ENCODE measurements at regions not wholly inside any gene's neighbourhood (a gene's known extent, or its start where the extent isn't known, plus 50 kb on each side); places are given as distances from the start of the nearest gene placed in this dataset.

DNA sequence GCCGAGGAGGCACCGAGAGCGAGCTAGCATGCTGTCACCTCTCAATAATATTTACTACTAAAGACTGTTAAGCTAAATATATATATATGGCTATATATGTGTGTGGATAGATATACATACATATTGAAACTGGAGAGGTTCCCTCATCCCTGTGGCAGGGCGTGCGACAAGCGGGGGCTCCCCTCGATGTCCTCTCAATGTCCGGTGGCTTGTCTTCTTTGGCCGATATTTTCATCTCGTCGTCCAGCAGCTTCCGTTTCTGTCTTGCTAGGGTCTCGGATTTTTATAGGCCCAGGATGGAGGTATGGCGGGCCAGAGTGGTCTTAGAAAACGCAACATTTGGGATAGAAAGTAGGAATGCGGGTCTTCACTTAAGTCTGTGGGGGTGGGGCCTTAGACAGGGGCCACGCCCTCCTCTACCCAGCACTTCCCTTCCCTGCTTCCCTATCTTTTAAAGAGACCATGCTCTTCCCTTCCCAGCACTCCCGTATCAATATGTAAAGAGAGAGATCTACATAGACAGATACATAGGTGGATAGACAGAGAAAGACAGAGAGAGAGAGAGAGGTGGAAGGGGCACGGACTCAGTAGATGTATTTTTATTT lies 866.8 kb downstream of the DSC3 start:
- H3K27me3 ChIP-seq (ENCODE audit: low read depth) = no peaks in the 10 kb centered on the region
- no peak overlapping the region for H3K4me3 ChIP-seq
- intact Hi-C loops (cut with micrococcal nuclease) = no loop called here
- H3K4me1 ChIP-seq = no peaks in the 10 kb centered on the region
- peaks cover 15% of the 10 kb centered on the region for H3K9me3 ChIP-seq (replicated peaks)
- TF ChIP-seq, protein P1, sequence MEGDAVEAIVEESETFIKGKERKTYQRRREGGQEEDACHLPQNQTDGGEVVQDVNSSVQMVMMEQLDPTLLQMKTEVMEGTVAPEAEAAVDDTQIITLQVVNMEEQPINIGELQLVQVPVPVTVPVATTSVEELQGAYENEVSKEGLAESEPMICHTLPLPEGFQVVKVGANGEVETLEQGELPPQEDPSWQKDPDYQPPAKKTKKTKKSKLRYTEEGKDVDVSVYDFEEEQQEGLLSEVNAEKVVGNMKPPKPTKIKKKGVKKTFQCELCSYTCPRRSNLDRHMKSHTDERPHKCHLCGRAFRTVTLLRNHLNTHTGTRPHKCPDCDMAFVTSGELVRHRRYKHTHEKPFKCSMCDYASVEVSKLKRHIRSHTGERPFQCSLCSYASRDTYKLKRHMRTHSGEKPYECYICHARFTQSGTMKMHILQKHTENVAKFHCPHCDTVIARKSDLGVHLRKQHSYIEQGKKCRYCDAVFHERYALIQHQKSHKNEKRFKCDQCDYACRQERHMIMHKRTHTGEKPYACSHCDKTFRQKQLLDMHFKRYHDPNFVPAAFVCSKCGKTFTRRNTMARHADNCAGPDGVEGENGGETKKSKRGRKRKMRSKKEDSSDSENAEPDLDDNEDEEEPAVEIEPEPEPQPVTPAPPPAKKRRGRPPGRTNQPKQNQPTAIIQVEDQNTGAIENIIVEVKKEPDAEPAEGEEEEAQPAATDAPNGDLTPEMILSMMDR (IDR thresholded peaks at IDR 0.05; ENCODE audit: borderline replicate concordance) = no peak
- no peak for DNase-seq
- H3K36me3 ChIP-seq = no peaks in the 10 kb centered on the region
- no peak overlapping the region for H3K27ac ChIP-seq (replicated peaks)

DNA sequence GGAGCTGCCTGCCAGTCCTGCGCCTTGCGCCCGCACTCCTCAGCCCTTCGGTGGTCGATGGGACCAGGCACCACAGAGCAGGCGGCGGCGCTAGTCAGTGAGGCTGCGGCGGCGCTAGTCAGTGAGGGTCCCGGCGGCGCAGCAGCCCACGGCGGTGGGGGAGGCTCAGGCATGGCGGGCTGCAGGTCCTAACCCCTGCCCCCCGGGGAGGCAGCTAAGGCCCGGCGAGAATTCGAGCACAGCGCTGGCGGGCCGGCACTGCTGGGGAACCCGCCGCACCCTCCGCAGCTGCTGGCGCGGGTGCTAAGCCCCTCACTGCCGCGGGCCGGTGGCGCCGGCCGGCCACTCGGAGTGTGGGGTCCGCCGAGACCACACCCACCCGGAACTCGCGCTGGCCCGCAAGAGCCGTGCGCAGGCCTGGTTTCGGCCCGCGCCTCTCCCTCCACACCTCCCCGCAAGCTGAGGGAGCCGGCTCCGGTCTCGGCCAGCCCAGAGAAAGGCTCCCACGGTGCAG lies 867.4 kb downstream of the DSC3 start:
- intact Hi-C loops (cut with micrococcal nuclease) = no loop called here
- no peaks in the 10 kb centered on the region for H3K4me1 ChIP-seq

DNA sequence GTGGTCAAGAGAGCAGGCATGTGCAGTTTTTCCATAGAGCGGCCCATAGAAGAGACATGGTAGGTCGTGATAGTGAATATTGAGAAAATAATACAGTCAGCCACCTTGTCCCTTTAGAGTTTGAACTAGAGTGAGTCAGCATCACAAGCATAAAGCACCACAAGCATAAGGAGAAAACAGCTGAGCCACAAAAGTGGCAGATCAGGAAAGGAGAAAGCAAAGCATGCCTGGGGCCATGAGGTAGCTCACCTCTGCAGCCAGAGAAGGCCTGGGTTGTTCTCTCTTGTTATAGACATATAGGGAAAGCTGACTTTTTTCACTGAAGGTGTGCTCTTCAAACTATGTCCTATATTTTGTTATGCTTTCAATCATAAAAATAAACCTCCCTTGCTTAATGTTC lies 879.0 kb downstream of the DSC3 start:
- DNase-seq = no peak
- Histone ChIP-seq H3K36me3 (no peaks in the 10 kb centered on the region), H3K4me1 (no peaks in the 10 kb centered on the region), H3K9me3 (replicated peaks) (peaks cover 7% of the 10 kb centered on the region), H3K27me3 (ENCODE audit: low read depth) (no peaks in the 10 kb centered on the region), H3K27ac (replicated peaks) (no peak overlapping the region), H3K4me3 (no peak overlapping the region)
- TF ChIP-seq, protein P1 (IDR thresholded peaks at IDR 0.05; ENCODE audit: borderline replicate concordance) = no peak
- intact Hi-C loops (cut with micrococcal nuclease) = no loop called here

More for the DNA sequence above, 867.4 kb downstream of the DSC3 start:
- H3K9me3 ChIP-seq (replicated peaks) = peaks cover 15% of the 10 kb centered on the region
- no peak overlapping the region for H3K27ac ChIP-seq (replicated peaks)
- no peak for DNase-seq
- H3K4me3 ChIP-seq = no peak overlapping the region
- H3K27me3 ChIP-seq (ENCODE audit: low read depth) = no peaks in the 10 kb centered on the region
- TF ChIP-seq, protein P1 (IDR thresholded peaks at IDR 0.05; ENCODE audit: borderline replicate concordance) = no peak
- no peaks in the 10 kb centered on the region for H3K36me3 ChIP-seq

DNA sequence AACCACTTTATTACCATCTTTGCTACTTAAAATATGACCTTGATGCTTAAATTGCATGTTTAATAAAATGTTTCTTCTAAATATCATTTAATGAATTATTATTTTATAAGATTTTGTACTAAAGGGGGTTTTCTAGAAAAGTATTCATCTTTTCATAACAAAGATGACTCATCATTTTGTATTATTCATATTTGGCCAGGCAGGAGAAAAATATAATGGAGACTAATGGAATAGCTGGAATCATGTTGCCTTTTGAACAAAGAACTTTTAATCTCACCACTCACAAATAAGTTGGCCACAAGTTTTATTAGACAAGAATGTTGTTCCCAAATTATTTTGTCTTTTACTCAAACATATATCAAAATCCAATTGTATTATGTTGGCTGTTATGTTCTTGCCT lies 882.4 kb downstream of the DSC3 start:
- no peaks in the 10 kb centered on the region for H3K4me1 ChIP-seq
- H3K4me3 ChIP-seq = no peak overlapping the region
- no peak for DNase-seq
- no peaks in the 10 kb centered on the region for H3K36me3 ChIP-seq
- no peak overlapping the region for H3K27ac ChIP-seq (replicated peaks)
- no peaks in the 10 kb centered on the region for H3K27me3 ChIP-seq (ENCODE audit: low read depth)
- TF ChIP-seq, protein P1 (IDR thresholded peaks at IDR 0.05; ENCODE audit: borderline replicate concordance) = no peak
- intact Hi-C loops (cut with micrococcal nuclease) = no loop called here
- no peaks in the 10 kb centered on the region for H3K9me3 ChIP-seq (replicated peaks)

DNA sequence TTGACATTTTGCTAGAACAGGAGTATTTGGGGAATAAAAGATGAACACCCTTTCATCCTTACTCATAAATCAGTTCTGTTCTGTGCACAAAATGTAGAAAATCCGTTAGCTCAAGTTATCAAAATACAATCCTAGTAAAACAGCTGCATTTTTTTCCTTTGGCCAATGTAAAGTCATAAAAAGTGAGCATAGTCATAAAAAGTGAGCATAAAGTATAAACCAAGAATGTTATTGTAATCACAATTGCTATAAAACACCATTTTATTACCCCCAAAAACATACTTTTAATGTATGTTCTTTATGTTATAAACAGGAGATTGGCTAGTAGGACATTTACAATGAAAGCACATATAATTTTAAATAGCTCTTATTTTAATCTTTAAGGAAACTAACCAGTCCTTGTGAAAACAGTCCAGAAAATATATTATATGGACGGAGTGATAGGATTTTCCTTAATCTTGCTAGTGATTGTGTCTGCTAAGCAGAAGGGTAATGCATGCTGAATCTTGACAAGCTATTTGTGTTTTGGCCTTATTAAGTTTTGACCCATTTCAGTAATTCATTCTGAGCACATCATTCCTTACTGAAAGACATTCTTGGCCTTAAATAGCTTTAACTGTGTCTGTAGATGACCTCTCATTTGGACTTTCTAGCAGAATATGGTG lies 891.8 kb downstream of the DSC3 start:
- TF ChIP-seq, protein P1 (IDR thresholded peaks at IDR 0.05; ENCODE audit: borderline replicate concordance) = no peak
- H3K9me3 ChIP-seq (replicated peaks) = no peaks in the 10 kb centered on the region
- intact Hi-C loops (cut with micrococcal nuclease) = no loop called here
- DNase-seq = no peak
- H3K4me1 ChIP-seq = no peaks in the 10 kb centered on the region
- no peak overlapping the region for H3K4me3 ChIP-seq
- H3K36me3 ChIP-seq = no peaks in the 10 kb centered on the region
- no peaks in the 10 kb centered on the region for H3K27me3 ChIP-seq (ENCODE audit: low read depth)
- H3K27ac ChIP-seq (replicated peaks) = no peak overlapping the region
